ENCODE measurements at regions not wholly inside any gene's neighbourhood (a gene's known extent, or its start where the extent isn't known, plus 50 kb on each side); places are given as distances from the start of the nearest gene placed in this dataset.

GRCh38 chr12:46711756-46712155, 114.0 kb downstream of the SLC38A4 start:
- H3K27me3 ChIP-seq (ENCODE audit: control insufficient read depth in 1 of 2, insufficient read depth in 2 of 2, low read length in 2 of 2), result no peaks in the 10 kb centered on the region
- no peak overlapping the region for H3K27ac ChIP-seq (ENCODE audit: low read depth in 2 of 2, low read length in 1 of 2)
- no peaks in the 10 kb centered on the region for H3K4me1 ChIP-seq (ENCODE audit: control insufficient read depth in 2 of 2, insufficient read depth in 2 of 2, low read length in 1 of 2)
- H3K36me3 ChIP-seq (ENCODE audit: control insufficient read depth in 2 of 2, insufficient read depth in 2 of 2, low read length in 1 of 2), result no peaks in the 10 kb centered on the region
- WGBS, 2 donors, result 74 to 76% methylated on average over 3 of the region's 3 CpGs
- H3K9me3 ChIP-seq (ENCODE audit: control insufficient read depth in 2 of 2, insufficient read depth in 1 of 2, low read depth in 1 of 2, low read length in 1 of 2), result peaks cover 0 to 2% of the 10 kb centered on the region in 2 donors
- no peak overlapping the region for H3K4me3 ChIP-seq (ENCODE audit: low read depth in 1 of 2, low read length in 2 of 2)

GRCh38 chr12:46710125-46710743, 115.6 kb downstream of the SLC38A4 start:
- H3K27me3 ChIP-seq (ENCODE audit: control insufficient read depth in 1 of 2, insufficient read depth in 2 of 2, low read length in 2 of 2), result no peaks in the 10 kb centered on the region
- 95 to 96% methylated on average over 9 of the region's 9 CpGs for WGBS, 2 donors
- H3K27ac ChIP-seq (ENCODE audit: low read depth in 2 of 2, low read length in 1 of 2), result no peak overlapping the region
- no peaks in the 10 kb centered on the region for H3K36me3 ChIP-seq (ENCODE audit: control insufficient read depth in 2 of 2, insufficient read depth in 2 of 2, low read length in 1 of 2)
- H3K4me1 ChIP-seq (ENCODE audit: control insufficient read depth in 2 of 2, insufficient read depth in 2 of 2, low read length in 1 of 2), result no peaks in the 10 kb centered on the region
- no peak overlapping the region for H3K4me3 ChIP-seq (ENCODE audit: low read depth in 1 of 2, low read length in 2 of 2)
- peaks cover 0 to 2% of the 10 kb centered on the region in 2 donors for H3K9me3 ChIP-seq (ENCODE audit: control insufficient read depth in 2 of 2, insufficient read depth in 1 of 2, low read depth in 1 of 2, low read length in 1 of 2)

- Histone ChIP-seq H3K9me3 (ENCODE audit: control insufficient read depth in 2 of 2, insufficient read depth in 1 of 2, low read depth in 1 of 2, low read length in 1 of 2) (peaks cover 0 to 2% of the 10 kb centered on the region in 2 donors), H3K4me1 (ENCODE audit: control insufficient read depth in 2 of 2, insufficient read depth in 2 of 2, low read length in 1 of 2) (no peaks in the 10 kb centered on the region), H3K27me3 (ENCODE audit: control insufficient read depth in 1 of 2, insufficient read depth in 2 of 2, low read length in 2 of 2) (no peaks in the 10 kb centered on the region), H3K4me3 (ENCODE audit: low read depth in 1 of 2, low read length in 2 of 2) (no peak overlapping the region), H3K36me3 (ENCODE audit: control insufficient read depth in 2 of 2, insufficient read depth in 2 of 2, low read length in 1 of 2) (no peaks in the 10 kb centered on the region), H3K27ac (ENCODE audit: low read depth in 2 of 2, low read length in 1 of 2) (peak overlapping the region; percentile 61 to 81)
- 41 to 60% methylated on average over 9 of the region's 9 CpGs for WGBS, 2 donors
Observed at GRCh38 chr12:46702581-46703344, 123.0 kb downstream of the SLC38A4 start.

- Histone ChIP-seq H3K4me3 (ENCODE audit: low read depth in 1 of 2, low read length in 2 of 2) (no peak overlapping the region), H3K36me3 (ENCODE audit: control insufficient read depth in 2 of 2, insufficient read depth in 2 of 2, low read length in 1 of 2) (no peaks in the 10 kb centered on the region), H3K9me3 (ENCODE audit: control insufficient read depth in 2 of 2, insufficient read depth in 1 of 2, low read depth in 1 of 2, low read length in 1 of 2) (peaks cover 0 to 2% of the 10 kb centered on the region in 2 donors), H3K27me3 (ENCODE audit: control insufficient read depth in 1 of 2, insufficient read depth in 2 of 2, low read length in 2 of 2) (no peaks in the 10 kb centered on the region), H3K27ac (ENCODE audit: low read depth in 2 of 2, low read length in 1 of 2) (no peak overlapping the region), H3K4me1 (ENCODE audit: control insufficient read depth in 2 of 2, insufficient read depth in 2 of 2, low read length in 1 of 2) (no peaks in the 10 kb centered on the region)
Observed at GRCh38 chr12:46701356-46701755, 124.4 kb downstream of the SLC38A4 start.

GRCh38 chr12:46699986-46700385, 125.8 kb downstream of the SLC38A4 start:
- Histone ChIP-seq H3K9me3 (ENCODE audit: control insufficient read depth in 2 of 2, insufficient read depth in 1 of 2, low read depth in 1 of 2, low read length in 1 of 2) (peaks cover 0 to 2% of the 10 kb centered on the region in 2 donors), H3K4me3 (ENCODE audit: low read depth in 1 of 2, low read length in 2 of 2) (no peak overlapping the region), H3K27me3 (ENCODE audit: control insufficient read depth in 1 of 2, insufficient read depth in 2 of 2, low read length in 2 of 2) (no peaks in the 10 kb centered on the region), H3K4me1 (ENCODE audit: control insufficient read depth in 2 of 2, insufficient read depth in 2 of 2, low read length in 1 of 2) (no peaks in the 10 kb centered on the region), H3K27ac (ENCODE audit: low read depth in 2 of 2, low read length in 1 of 2) (no peak overlapping the region), H3K36me3 (ENCODE audit: control insufficient read depth in 2 of 2, insufficient read depth in 2 of 2, low read length in 1 of 2) (no peaks in the 10 kb centered on the region)

GRCh38 chr12:46698003-46698402, 127.8 kb downstream of the SLC38A4 start:
- Histone ChIP-seq H3K36me3 (ENCODE audit: control insufficient read depth in 2 of 2, insufficient read depth in 2 of 2, low read length in 1 of 2) (no peaks in the 10 kb centered on the region), H3K4me3 (ENCODE audit: low read depth in 1 of 2, low read length in 2 of 2) (no peak overlapping the region), H3K4me1 (ENCODE audit: control insufficient read depth in 2 of 2, insufficient read depth in 2 of 2, low read length in 1 of 2) (no peaks in the 10 kb centered on the region), H3K27ac (ENCODE audit: low read depth in 2 of 2, low read length in 1 of 2) (no peak overlapping the region), H3K9me3 (ENCODE audit: control insufficient read depth in 2 of 2, insufficient read depth in 1 of 2, low read depth in 1 of 2, low read length in 1 of 2) (peaks cover 0 to 2% of the 10 kb centered on the region in 2 donors), H3K27me3 (ENCODE audit: control insufficient read depth in 1 of 2, insufficient read depth in 2 of 2, low read length in 2 of 2) (no peaks in the 10 kb centered on the region)

GRCh38 chr12:46693518-46693917, 132.3 kb downstream of the SLC38A4 start:
- H3K4me3 ChIP-seq (ENCODE audit: low read depth in 1 of 2, low read length in 2 of 2), result no peak overlapping the region
- H3K9me3 ChIP-seq (ENCODE audit: control insufficient read depth in 2 of 2, insufficient read depth in 1 of 2, low read depth in 1 of 2, low read length in 1 of 2), result peaks cover 0 to 2% of the 10 kb centered on the region in 2 donors
- H3K4me1 ChIP-seq (ENCODE audit: control insufficient read depth in 2 of 2, insufficient read depth in 2 of 2, low read length in 1 of 2), result no peaks in the 10 kb centered on the region
- no peaks in the 10 kb centered on the region for H3K36me3 ChIP-seq (ENCODE audit: control insufficient read depth in 2 of 2, insufficient read depth in 2 of 2, low read length in 1 of 2)
- WGBS, 2 donors, result 74 to 81% methylated on average over 2 of the region's 2 CpGs
- no peaks in the 10 kb centered on the region for H3K27me3 ChIP-seq (ENCODE audit: control insufficient read depth in 1 of 2, insufficient read depth in 2 of 2, low read length in 2 of 2)
- H3K27ac ChIP-seq (ENCODE audit: low read depth in 2 of 2, low read length in 1 of 2), result no peak overlapping the region

GRCh38 chr12:46693034-46693433, 132.8 kb downstream of the SLC38A4 start:
- Histone ChIP-seq H3K27ac (ENCODE audit: low read depth in 2 of 2, low read length in 1 of 2) (no peak overlapping the region), H3K9me3 (ENCODE audit: control insufficient read depth in 2 of 2, insufficient read depth in 1 of 2, low read depth in 1 of 2, low read length in 1 of 2) (peaks cover 0 to 2% of the 10 kb centered on the region in 2 donors)
- WGBS, 2 donors, result 86 to 87% methylated on average over 4 of the region's 4 CpGs

GRCh38 chr12:46692606-46693005, 133.2 kb downstream of the SLC38A4 start:
- H3K4me3 ChIP-seq (ENCODE audit: low read depth in 1 of 2, low read length in 2 of 2), result no peak overlapping the region
- no peaks in the 10 kb centered on the region for H3K4me1 ChIP-seq (ENCODE audit: control insufficient read depth in 2 of 2, insufficient read depth in 2 of 2, low read length in 1 of 2)
- no peaks in the 10 kb centered on the region for H3K36me3 ChIP-seq (ENCODE audit: control insufficient read depth in 2 of 2, insufficient read depth in 2 of 2, low read length in 1 of 2)
- no peaks in the 10 kb centered on the region for H3K27me3 ChIP-seq (ENCODE audit: control insufficient read depth in 1 of 2, insufficient read depth in 2 of 2, low read length in 2 of 2)
- 81 to 87% methylated on average over 3 of the region's 3 CpGs for WGBS, 2 donors
- no peak overlapping the region for H3K27ac ChIP-seq (ENCODE audit: low read depth in 2 of 2, low read length in 1 of 2)
- no peaks in the 10 kb centered on the region for H3K9me3 ChIP-seq (ENCODE audit: control insufficient read depth in 2 of 2, insufficient read depth in 1 of 2, low read depth in 1 of 2, low read length in 1 of 2)

More at GRCh38 chr12:46693034-46693433, 132.8 kb downstream of the SLC38A4 start:
- Histone ChIP-seq H3K36me3 (ENCODE audit: control insufficient read depth in 2 of 2, insufficient read depth in 2 of 2, low read length in 1 of 2) (no peaks in the 10 kb centered on the region), H3K4me1 (ENCODE audit: control insufficient read depth in 2 of 2, insufficient read depth in 2 of 2, low read length in 1 of 2) (no peaks in the 10 kb centered on the region), H3K27me3 (ENCODE audit: control insufficient read depth in 1 of 2, insufficient read depth in 2 of 2, low read length in 2 of 2) (no peaks in the 10 kb centered on the region), H3K4me3 (ENCODE audit: low read depth in 1 of 2, low read length in 2 of 2) (no peak overlapping the region)
